Esophagus squamous epithelium (tissue), 5 donors: ENCODE measurements at regions not wholly inside any gene's neighbourhood (a gene's known extent, or its start where the extent isn't known, plus 50 kb on each side); places are given as distances from the start of the nearest gene placed in this dataset.

Experiments used
- DNase-seq: peaks from one replicate; lab custom pipeline; 2025; lab: John Stamatoyannopoulos, UW
- H3K27ac ChIP-seq, 4 donors: fragments of 200-600 bp; sonication (generic); one replicate each; pipeline ENCODE4 v1.5.1; 2016 to 2019; ENCODE audit warnings: mild to moderate bottlenecking in 1 of 4
- H3K27me3 ChIP-seq, 4 donors: fragments of 200-600 bp; sonication (generic); 1 replicate in 3 of 4; 2 replicates in 1 of 4; pipeline versions ENCODE4 v1.5.1 to v1.6.0; 2017 to 2021; ENCODE audit warnings: antibody characterized with exemption in 1 of 4
- H3K36me3 ChIP-seq, 3 donors: fragments of 200-600 bp; sonication (generic); one replicate each; pipeline ENCODE4 v1.5.1; 2016 to 2019
- H3K4me1 ChIP-seq, 3 donors: fragments of 200-600 bp; sonication (generic); one replicate each; pipeline ENCODE4 v1.5.1; 2017 to 2019
- H3K4me3 ChIP-seq, 4 donors: fragments of 200-600 bp; sonication (generic); 1 replicate in 3 of 4; 2 replicates in 1 of 4; pipeline ENCODE4 v1.5.1; 2016 to 2019; ENCODE audit warnings: mild to moderate bottlenecking in 2 of 4, moderate library complexity in 1 of 4
- H3K9me3 ChIP-seq, 3 donors: fragments of 200-600 bp; sonication (generic); one replicate each; pipeline ENCODE4 v1.5.1; 2016 to 2019
- POLR2A ChIP-seq, 4 donors: fragments of 450-650 bp; IDR thresholded peaks; one replicate each; pipeline ENCODE4 v1.6.1; 2017; ENCODE audit warnings: antibody characterized with exemption in 4 of 4, mild to moderate bottlenecking in 4 of 4, moderate library complexity in 3 of 4
- WGBS, 2 donors: methylation state at CpG; one replicate each; pipeline ENCODE4 v1.1.5; 2018; 5-methylcytosine and 5-hydroxymethylcytosine counted together
- intact Hi-C: fragments of 100-400 bp; cut with DNase I; formaldehyde crosslinking; loops from one replicate; pipeline ENCODE4 v1.15.0; 2022
- TF ChIP-seq, protein P1 (sequence below), 6 experiments: fragments of 450-650 bp in 4 of 6; fragments of 200-600 bp in 2 of 6; sonication (generic) in 2 of 6; IDR thresholded peaks; one replicate each; pipeline ENCODE4 v1.5.1; 2016 to 2019; ENCODE audit warnings: antibody characterized with exemption in 6 of 6, mild to moderate bottlenecking in 4 of 6, moderate library complexity in 4 of 6
- donor health status: DM: yes; HTN: yes; CAD: no.

DNA sequence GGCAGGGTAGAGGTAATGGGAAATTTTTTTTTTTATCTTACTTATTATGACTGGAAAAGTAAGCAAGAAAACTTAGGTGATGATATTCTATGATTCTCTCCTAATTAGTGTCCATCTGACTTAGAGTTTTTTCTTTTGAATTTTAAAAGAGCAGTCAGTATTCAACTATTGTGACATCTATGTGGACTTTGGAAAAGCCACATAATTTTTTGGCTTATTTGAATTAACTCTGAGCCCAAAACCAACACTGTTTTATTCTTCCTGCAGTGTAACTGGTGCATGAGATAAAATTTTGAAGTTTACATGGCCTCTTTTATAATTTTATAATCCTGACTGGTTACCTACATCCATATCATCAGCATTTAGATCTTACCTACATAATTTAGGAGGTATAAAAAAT lies 619.7 kb downstream of the EPM2A start:
- TF ChIP-seq, protein P1, sequence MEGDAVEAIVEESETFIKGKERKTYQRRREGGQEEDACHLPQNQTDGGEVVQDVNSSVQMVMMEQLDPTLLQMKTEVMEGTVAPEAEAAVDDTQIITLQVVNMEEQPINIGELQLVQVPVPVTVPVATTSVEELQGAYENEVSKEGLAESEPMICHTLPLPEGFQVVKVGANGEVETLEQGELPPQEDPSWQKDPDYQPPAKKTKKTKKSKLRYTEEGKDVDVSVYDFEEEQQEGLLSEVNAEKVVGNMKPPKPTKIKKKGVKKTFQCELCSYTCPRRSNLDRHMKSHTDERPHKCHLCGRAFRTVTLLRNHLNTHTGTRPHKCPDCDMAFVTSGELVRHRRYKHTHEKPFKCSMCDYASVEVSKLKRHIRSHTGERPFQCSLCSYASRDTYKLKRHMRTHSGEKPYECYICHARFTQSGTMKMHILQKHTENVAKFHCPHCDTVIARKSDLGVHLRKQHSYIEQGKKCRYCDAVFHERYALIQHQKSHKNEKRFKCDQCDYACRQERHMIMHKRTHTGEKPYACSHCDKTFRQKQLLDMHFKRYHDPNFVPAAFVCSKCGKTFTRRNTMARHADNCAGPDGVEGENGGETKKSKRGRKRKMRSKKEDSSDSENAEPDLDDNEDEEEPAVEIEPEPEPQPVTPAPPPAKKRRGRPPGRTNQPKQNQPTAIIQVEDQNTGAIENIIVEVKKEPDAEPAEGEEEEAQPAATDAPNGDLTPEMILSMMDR (IDR thresholded peaks at IDR 0.05): no peak
- no peak for TF ChIP-seq POLR2A (IDR thresholded peaks at IDR 0.05)
- Histone ChIP-seq H3K27ac (no peak overlapping the region), H3K27me3 (no peaks in the 10 kb centered on the region), H3K36me3 (no peaks in the 10 kb centered on the region), H3K4me1 (peaks cover 0 to 22% (median 8%) of the 10 kb centered on the region in 3 donors), H3K9me3 (no peaks in the 10 kb centered on the region), H3K4me3 (no peak overlapping the region)
- intact Hi-C loops: no loop called here
- DNase-seq: no peak

DNA sequence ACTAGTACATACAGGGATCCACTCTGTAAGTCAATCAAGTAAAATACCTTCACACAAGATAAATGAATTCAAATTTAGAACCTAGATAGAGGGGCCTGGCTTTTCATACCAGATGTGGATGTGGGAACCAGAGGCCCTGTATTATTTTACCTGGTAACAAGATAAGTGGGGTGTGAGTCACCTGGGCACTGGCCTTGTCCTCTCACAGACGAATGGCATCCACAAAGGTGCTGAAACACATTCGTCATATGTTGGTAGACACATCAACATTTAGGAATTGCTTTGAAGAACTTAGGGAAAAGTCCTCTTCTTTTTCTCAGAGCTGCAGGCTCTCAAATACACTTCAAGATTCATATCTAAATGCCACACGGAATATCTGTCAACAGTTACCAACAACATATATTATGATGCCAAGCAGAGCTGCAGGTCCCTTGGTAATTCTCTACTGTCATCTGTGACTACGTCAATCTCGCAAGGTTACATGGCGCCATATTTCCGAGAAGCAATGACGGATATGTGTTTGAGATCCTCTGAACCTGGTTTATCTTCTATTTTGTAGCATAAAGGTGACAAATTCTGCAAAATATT lies 618.6 kb downstream of the EPM2A start:
- 87 to 88% methylated on average over 8 of the region's 8 CpGs for WGBS, 2 donors
- Histone ChIP-seq H3K36me3 (no peaks in the 10 kb centered on the region), H3K4me1 (peaks cover 0 to 13% (median 5%) of the 10 kb centered on the region in 3 donors), H3K27me3 (no peaks in the 10 kb centered on the region), H3K27ac (no peak overlapping the region), H3K4me3 (no peak overlapping the region), H3K9me3 (no peaks in the 10 kb centered on the region)
- no peak for DNase-seq
- intact Hi-C loops: no loop called here
- TF ChIP-seq, protein P1 (IDR thresholded peaks at IDR 0.05): no peak
- no peak for TF ChIP-seq POLR2A (IDR thresholded peaks at IDR 0.05)

DNA sequence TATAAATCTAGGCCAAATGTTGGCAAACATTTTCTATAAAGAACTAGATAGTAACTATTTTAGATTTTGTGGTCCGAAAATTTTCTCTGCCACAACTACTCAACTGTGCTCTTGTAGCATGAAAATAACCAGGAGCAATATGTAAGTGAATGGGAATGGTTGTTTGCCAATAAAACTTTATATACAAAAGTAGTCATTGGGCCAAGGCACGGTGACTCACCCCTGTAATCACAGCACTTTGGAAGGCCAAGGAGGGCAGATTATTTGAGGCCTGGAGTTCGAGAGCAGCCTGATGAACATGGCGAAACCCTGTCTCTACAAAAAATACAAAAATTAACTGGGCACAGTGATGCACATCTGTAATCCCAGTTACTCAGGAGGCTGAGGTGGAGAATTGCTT lies 617.1 kb downstream of the EPM2A start:
- TF ChIP-seq, protein P1 (IDR thresholded peaks at IDR 0.05): no peak
- no peak for TF ChIP-seq POLR2A (IDR thresholded peaks at IDR 0.05)
- intact Hi-C loops: no loop called here
- Histone ChIP-seq H3K36me3 (no peaks in the 10 kb centered on the region), H3K27me3 (no peaks in the 10 kb centered on the region), H3K27ac (no peak overlapping the region), H3K4me1 (no peaks in the 10 kb centered on the region), H3K9me3 (peaks cover 0 to 5% (median 0%) of the 10 kb centered on the region in 3 donors), H3K4me3 (no peak overlapping the region)
- 73 to 80% methylated on average over 4 of the region's 4 CpGs for WGBS, 2 donors
- no peak for DNase-seq

- intact Hi-C loops: no loop called here
Measured at GRCh38 chr6:145119081-145119480, 616.2 kb downstream of the EPM2A start.

DNA sequence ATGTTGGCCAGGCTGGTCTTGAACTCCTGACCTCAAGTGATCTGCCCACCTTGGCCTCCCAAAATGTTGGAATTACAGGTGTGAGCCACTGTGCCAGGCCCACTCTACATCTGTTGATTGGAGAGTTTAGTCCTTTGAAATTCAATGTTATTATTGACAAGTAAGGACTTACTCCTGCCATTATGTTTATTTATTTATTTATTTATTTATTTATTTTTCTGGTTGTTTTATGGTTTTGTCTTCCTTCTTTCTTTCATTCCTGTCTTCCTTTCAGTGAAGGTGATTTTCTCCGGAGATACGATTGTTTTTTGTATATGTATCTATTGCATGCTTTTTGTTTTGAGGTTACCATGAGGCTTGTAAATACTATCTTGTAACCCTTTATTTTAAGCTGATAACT lies 602.6 kb downstream of the EPM2A start:
- TF ChIP-seq POLR2A (IDR thresholded peaks at IDR 0.05): no peak
- TF ChIP-seq, protein P1 (IDR thresholded peaks at IDR 0.05): no peak
- Histone ChIP-seq H3K27ac (no peak overlapping the region), H3K27me3 (no peaks in the 10 kb centered on the region), H3K4me1 (no peaks in the 10 kb centered on the region), H3K4me3 (no peak overlapping the region), H3K36me3 (no peaks in the 10 kb centered on the region), H3K9me3 (no peaks in the 10 kb centered on the region)
- intact Hi-C loops: no loop called here
- no peak for DNase-seq
- WGBS, 2 donors: 94 to 100% methylated on average over 2 of the region's 2 CpGs

More at GRCh38 chr6:145119081-145119480, 616.2 kb downstream of the EPM2A start:
- no peaks in the 10 kb centered on the region for H3K36me3 ChIP-seq
- no peaks in the 10 kb centered on the region for H3K27me3 ChIP-seq
- no peak overlapping the region for H3K27ac ChIP-seq
- no peaks in the 10 kb centered on the region for H3K4me1 ChIP-seq
- H3K9me3 ChIP-seq: peaks cover 0 to 5% (median 0%) of the 10 kb centered on the region in 3 donors
- no peak overlapping the region for H3K4me3 ChIP-seq
- TF ChIP-seq POLR2A (IDR thresholded peaks at IDR 0.05): no peak
- TF ChIP-seq, protein P1 (IDR thresholded peaks at IDR 0.05): no peak
- DNase-seq: no peak
- 91 to 94% methylated on average over 4 of the region's 4 CpGs for WGBS, 2 donors
